A172 (cell line): ENCODE measurements at regions not wholly inside any gene's neighbourhood (a gene's known extent, or its start where the extent isn't known, plus 50 kb on each side); places are given as distances from the start of the nearest gene placed in this dataset.

ENCODE experiments used
- DNase-seq: peaks from one replicate; pipeline ENCODE4 v3.0.0-alpha.2; 2015; ENCODE audit warnings: low spot score

DNA sequence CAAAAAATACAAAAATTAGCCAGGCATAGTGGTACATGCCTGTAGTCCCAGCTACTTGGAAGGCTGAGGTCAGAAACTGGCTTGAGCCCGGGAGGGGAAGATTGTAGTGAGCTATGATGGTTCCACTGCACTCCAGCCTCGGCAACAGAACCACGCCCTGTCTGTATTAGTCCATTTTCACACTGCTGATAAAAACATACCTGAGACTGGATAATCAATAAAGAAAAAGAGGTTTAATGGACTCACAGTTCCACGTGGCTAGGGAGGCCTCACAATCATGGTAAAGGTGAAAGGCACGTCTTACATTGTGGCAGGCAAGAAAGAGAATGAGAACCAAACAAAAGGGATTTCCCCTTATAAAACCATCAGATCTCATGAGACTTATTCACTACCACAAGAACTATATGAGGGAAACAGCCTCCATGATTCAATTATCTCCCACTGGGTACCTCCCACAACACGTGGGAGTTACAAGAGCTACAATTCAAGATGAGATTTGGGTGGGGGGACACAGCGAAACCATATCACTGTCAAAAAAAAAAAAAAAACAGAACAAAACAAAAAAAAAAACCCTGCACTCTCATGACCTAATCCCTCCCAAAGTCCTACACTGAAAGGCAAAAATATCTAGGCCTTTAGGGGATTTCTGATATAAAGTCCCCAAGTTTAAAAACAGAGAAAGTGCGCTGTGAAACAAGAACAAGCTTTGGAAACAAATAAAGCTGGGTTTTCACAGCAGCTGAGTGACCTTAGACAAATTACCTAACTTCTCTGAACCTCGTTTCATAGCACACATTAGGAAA lies 224.7 kb downstream of the IGSF11 start:
- DNase-seq: no peak

DNA sequence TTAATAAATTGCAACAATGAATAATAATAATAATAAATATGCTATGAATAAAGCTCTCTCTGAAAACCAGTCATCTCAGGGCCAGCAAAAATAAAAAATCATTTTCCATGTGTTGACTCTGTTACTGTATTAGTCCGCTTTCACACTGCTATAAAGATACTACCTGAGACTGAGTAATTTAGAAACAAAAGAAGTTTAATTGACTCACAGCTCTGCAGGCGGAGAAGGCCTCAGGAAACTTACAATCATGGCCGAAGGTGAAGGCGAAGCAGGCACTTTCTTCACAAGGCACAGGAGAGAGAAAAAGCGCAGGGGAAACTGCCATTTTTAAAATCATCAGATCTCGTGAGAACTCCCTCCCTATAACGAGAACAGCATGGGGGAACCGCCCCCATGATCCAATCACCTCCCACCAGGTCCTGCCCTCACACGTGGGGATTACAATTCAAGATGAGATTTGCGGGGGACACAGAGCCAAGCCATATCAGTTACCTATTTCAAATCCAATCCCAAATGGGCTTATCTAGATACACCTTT lies 224.1 kb downstream of the IGSF11 start:
- peak; percentile 25 for DNase-seq

DNA sequence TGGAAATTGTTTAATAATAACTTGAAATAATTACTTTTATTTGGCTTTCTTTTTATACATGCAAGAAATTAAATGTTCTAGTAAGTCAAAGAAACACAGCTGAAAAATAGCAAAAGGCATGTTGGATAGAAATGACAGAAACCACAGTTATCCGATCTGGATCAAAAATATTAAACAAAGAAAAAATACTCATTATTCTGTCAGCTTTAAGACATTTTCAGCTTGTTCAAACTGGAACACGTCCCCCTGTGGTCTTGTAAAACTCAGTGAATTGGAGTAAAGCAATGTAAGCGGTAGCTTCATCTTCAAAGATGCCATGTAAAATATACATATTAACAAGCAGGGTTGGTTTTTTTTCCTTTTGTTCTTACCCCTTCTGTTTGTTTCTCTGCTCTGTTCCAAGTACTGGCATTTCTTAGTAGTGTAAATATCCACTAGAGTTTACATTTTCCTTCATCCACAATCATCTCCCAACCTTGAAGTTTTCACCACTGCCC lies 223.4 kb downstream of the IGSF11 start:
- no peak for DNase-seq

DNA sequence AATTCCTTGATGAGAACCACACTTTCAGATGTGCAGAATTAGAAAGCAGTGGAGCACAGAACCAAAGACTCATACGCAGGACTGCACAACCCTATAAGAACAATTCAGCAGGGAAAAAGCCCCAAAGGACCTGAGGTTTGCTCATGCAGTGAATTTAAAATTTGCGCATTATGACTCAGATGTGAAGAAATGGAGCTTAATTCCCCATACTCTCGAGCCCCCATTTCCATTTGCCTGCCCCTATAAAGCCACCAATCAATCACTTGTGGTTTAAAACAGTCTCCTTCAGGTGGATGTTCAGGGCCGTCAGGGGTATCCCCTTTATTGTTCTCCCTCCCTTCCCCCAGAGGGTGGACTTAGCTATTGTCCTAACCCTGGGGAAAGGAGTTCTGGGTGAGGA lies 221.2 kb downstream of the IGSF11 start:
- no peak for DNase-seq

DNA sequence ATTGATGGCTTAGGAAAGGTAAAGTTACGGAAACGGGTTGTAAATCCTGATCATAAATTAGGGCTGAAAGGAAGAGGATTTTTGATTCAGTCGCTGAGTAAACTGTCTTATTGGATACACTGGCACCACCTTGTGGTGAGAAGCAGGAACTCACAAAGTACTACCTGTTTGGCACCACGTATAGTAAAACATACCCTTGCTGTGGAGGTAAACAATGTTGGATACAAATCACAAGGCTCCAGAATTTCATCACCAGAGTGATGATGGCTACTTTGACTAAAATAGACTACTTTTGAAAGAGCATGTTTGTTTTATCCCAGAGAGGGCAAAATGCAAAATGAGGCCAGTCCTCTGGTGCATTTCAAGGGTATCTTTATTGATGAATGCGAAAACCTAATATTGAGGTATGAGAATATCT lies 216.9 kb downstream of the IGSF11 start:
- DNase-seq: peak; percentile 57

DNA sequence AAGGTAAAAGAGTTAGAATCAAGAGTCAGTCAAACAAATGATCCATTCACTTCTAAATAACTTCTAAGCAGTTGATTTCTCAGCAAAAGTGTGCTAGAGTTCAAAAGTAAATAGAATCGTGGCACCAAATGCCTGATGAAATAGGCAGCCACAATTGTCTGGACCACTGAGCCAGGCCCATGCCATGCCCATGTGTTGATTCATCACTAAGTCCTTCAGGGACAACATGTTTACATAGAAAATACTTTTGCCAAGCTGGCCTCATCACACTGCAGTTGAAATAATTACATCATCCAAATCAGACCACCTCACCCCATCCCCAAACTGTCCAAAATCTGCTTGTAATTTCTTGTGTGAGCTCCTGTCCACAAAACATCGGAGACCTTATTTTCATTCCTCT lies 216.3 kb downstream of the IGSF11 start:
- no peak for DNase-seq

DNA sequence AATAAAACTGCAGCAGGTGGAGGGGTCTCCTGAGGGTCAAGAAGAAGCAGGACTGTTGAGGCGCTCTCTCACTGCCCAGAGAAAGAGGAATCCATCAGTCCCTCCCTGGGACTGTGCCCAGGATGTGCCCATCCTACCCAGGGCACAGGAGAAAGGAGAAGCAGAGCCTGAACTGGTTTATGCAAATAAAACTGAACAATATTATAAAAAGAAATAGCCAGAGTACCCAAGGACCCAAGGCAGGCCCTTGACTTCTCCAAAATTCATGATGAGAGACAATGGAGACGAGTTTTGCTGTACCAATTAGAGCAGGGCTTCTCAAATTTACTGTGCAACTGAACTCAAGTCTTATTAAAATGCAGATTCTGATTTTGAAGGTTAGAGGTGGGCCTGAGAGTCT lies 211.0 kb downstream of the IGSF11 start:
- no peak for DNase-seq

DNA sequence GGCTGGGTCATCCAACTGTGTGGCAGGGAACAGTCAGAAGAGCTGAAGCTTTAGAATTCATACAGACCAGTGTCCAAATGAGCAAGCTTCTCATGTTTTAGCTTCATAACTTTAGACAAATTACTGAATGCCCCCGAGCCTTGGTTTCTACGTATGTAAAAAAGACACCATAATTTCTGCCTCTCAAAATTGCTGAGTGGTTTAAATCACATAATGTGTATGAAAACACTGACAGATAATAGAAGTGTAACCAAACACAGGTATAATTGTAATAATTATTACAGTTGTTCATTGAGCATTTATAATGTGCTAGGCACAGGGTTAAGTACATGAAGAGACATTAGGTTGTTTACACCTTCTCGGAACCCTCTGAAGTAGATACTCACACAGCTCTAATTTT lies 207.2 kb downstream of the IGSF11 start:
- DNase-seq: no peak

DNA sequence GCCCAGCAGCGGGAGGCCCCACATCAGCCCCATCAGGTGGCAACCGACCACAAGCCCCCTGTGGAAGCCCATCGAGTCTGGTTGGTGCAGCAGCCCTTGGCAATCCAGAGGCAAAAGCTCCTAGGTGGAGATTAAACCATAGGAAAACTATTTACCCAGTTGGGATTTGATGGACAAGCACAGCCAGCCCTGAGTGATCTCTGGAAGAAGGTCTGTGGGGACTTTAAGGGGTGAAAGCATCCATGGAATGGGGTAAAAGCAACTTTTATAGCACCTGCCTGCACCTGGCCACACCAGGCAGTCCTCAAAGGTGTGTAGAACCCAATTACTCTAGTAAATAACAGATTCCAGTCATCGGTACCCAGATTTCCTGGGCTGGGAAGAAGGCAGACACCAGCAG lies 206.3 kb downstream of the IGSF11 start:
- DNase-seq: no peak

DNA sequence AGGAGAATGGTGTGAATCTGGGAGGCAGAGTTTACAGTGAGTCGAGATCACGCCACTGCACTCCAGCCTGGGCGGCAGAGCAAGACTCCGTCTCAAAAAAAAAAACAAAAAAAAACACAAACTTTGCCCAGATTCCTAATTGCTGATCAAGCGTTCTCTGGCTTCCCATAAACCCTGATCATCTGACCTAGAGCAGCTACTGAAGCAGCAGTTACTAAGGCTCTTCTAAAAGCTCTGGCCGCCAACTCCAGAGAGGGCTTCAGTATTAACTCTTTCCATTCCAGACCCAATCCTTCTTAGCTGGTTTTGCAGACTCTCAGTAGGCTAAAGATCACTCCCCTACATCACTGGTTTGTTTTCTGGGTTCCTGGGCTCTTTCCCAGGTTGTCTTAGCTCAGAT lies 201.6 kb downstream of the IGSF11 start:
- DNase-seq: no peak

DNA sequence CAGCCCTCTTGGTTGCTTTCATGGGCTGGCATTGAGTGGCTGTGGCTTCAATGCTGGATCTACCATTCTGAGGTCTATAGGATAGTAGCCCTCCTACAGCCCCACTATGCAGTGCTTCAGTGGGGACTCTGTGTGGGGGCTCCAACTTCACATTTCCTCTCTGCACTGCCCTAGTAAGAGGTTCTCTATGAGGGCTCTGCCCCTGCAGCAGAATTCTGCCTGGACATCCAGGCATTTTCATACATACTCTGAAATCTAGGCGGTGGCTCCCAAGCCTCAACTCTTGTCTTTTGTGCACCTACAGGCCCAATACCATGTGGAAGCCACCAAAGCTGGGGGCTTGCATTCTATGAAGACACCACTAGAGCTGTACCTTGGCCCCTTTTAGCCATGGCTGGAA lies 195.8 kb downstream of the IGSF11 start:
- DNase-seq: no peak

DNA sequence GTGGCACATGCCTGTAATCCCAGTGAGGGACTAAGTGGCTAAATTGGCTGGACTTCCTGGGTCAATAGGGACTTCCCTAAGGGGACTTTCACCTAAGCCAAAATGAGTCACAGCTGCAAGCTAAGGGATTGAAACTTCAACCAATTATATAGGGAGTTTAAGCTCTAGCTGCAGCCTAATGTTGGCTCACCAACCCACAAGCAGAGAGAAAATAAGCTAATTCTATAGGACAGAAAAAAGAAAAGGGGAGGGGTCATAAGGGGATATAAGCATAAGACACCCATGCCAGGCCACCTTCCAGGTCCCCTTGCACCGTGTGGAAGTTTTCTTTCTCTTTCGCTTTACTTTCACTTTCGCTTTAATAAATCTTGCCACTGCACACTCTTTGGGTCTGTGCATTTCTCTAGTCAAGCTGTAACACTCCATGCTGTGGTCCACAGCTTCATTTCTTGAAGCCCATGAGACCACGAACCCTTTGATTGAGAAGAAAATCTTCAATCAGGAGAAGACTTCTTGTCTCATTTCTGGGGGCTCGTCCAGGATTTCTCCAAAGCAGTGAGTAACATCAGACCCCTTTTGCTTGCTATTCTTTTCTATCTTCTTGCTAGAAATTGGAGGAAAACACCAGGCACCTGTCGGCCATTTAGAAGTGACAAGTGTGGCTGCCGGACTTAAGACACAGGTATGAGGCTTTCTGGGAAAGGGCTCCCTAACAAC lies 192.3 kb downstream of the IGSF11 start:
- peak; percentile 82 for DNase-seq

DNA sequence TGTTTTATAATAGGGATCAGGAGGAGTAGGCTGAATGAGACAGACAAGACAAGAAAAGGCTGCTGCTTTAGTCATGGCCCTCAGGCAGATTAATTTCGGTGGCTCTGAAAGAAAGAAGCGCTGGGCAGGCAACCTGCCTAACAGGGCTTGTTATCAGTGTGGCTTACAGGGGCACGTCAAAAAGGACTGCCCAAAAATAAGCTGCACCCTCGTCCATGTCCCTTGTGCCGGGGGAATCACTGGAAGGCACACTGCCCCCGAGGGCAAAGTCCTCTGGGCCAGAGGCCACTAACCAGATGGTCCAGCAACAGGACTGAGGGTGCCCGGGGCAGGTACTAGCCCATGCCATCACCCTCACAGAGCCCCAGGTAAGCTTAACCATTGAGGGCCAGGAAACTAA lies 188.5 kb downstream of the IGSF11 start:
- no peak for DNase-seq
